Nephron (organoid): ENCODE measurements at regions not wholly inside any gene's neighbourhood (a gene's known extent, or its start where the extent isn't known, plus 50 kb on each side); places are given as distances from the start of the nearest gene placed in this dataset.

Source experiments
- H3K27ac Mint-ChIP-seq, 3 experiments: 2 replicates each; pipeline ENCODE4 v1.8.0; 2020; ENCODE audit warnings: mixed read lengths in 3 of 3, mild to moderate bottlenecking in 2 of 3, moderate library complexity in 1 of 3
- H3K27me3 Mint-ChIP-seq: 2 replicates; pipeline ENCODE4 v1.8.0; 2021; ENCODE audit warnings: low read depth, mild to moderate bottlenecking, moderate library complexity, mixed read lengths
- H3K36me3 Mint-ChIP-seq: 2 replicates; pipeline ENCODE4 v1.8.0; 2020; ENCODE audit warnings: low read depth, mixed read lengths
- H3K4me1 Mint-ChIP-seq: 2 replicates; pipeline ENCODE4 v1.8.0; 2020; ENCODE audit warnings: mixed read lengths
- H3K4me3 Mint-ChIP-seq, 3 experiments: 2 replicates each; pipeline ENCODE4 v1.8.0; 2020; ENCODE audit warnings: mild to moderate bottlenecking in 3 of 3, mixed read lengths in 3 of 3, moderate library complexity in 2 of 3
- H3K9me3 Mint-ChIP-seq: 2 replicates; pipeline ENCODE4 v1.8.0; 2020; ENCODE audit warnings: mixed read lengths
- CTCF ChIP-seq, 3 experiments: fragments of 200-600 bp; sonication (generic); IDR thresholded peaks; one replicate each; pipeline ENCODE4 v1.5.0; 2021; ENCODE audit warnings: antibody characterized with exemption in 3 of 3; ENCODE audit not compliant: unreplicated experiment in 3 of 3

- no peak for TF ChIP-seq CTCF (IDR thresholded peaks at IDR 0.05; ENCODE audit: unreplicated experiment in 3 of 3)
- Mint-ChIP-seq H3K9me3 (peaks cover 10% of the 10 kb centered on the region), H3K36me3 (no peaks in the 10 kb centered on the region), H3K27me3 (peaks cover 67% of the 10 kb centered on the region), H3K4me3 (no peak overlapping the region), H3K4me1 (no peaks in the 10 kb centered on the region), H3K27ac (no peak overlapping the region)
Observed at GRCh38 chr16:86209202-86209601, 301.1 kb upstream of the FOXF1 start.

GRCh38 chr16:86210403-86211193 is 299.7 kb upstream of the FOXF1 start:
- no peak overlapping the region for H3K4me3 Mint-ChIP-seq
- H3K27ac Mint-ChIP-seq = no peak overlapping the region
- H3K27me3 Mint-ChIP-seq = peaks cover 72% of the 10 kb centered on the region
- no peaks in the 10 kb centered on the region for H3K36me3 Mint-ChIP-seq
- H3K4me1 Mint-ChIP-seq = no peaks in the 10 kb centered on the region
- TF ChIP-seq CTCF (IDR thresholded peaks at IDR 0.05; ENCODE audit: unreplicated experiment in 3 of 3) = no peak
- H3K9me3 Mint-ChIP-seq = peaks cover 10% of the 10 kb centered on the region

GRCh38 chr16:86211265-86211664 is 299.1 kb upstream of the FOXF1 start:
- peaks cover 72% of the 10 kb centered on the region for H3K27me3 Mint-ChIP-seq
- H3K27ac Mint-ChIP-seq = no peak overlapping the region

GRCh38 chr16:86211800-86212199 is 298.5 kb upstream of the FOXF1 start:
- Mint-ChIP-seq H3K36me3 (no peaks in the 10 kb centered on the region), H3K27me3 (peaks cover 74% of the 10 kb centered on the region), H3K9me3 (peaks cover 10% of the 10 kb centered on the region), H3K4me1 (no peaks in the 10 kb centered on the region), H3K4me3 (no peak overlapping the region), H3K27ac (no peak overlapping the region)
- TF ChIP-seq CTCF (IDR thresholded peaks at IDR 0.05; ENCODE audit: unreplicated experiment in 3 of 3) = no peak

More at GRCh38 chr16:86211265-86211664, 299.1 kb upstream of the FOXF1 start:
- H3K36me3 Mint-ChIP-seq = no peaks in the 10 kb centered on the region
- no peaks in the 10 kb centered on the region for H3K4me1 Mint-ChIP-seq
- H3K4me3 Mint-ChIP-seq = no peak overlapping the region
- H3K9me3 Mint-ChIP-seq = peaks cover 10% of the 10 kb centered on the region
- TF ChIP-seq CTCF (IDR thresholded peaks at IDR 0.05; ENCODE audit: unreplicated experiment in 3 of 3) = no peak

GRCh38 chr16:86212706-86213436 is 297.5 kb upstream of the FOXF1 start:
- H3K27me3 Mint-ChIP-seq = peaks cover 75% of the 10 kb centered on the region
- peaks cover 10% of the 10 kb centered on the region for H3K9me3 Mint-ChIP-seq
- no peak overlapping the region for H3K4me3 Mint-ChIP-seq
- H3K36me3 Mint-ChIP-seq = no peaks in the 10 kb centered on the region
- H3K27ac Mint-ChIP-seq = no peak overlapping the region
- no peaks in the 10 kb centered on the region for H3K4me1 Mint-ChIP-seq
- TF ChIP-seq CTCF (IDR thresholded peaks at IDR 0.05; ENCODE audit: unreplicated experiment in 3 of 3) = no peak
